Activated CD4-positive, alpha-beta T cell treated with anti-CD3 and anti-CD28 coated beads for 48 hours (primary cell): ENCODE measurements at regions not wholly inside any gene's neighbourhood (a gene's known extent, or its start where the extent isn't known, plus 50 kb on each side); places are given as distances from the start of the nearest gene placed in this dataset.
"Not testable (repeated sequence)": the region's sequence is repeated elsewhere in the genome, so short reads cannot be mapped to it uniquely, and the experiment has no call there.

Experiments
- DNase-seq: peaks from one replicate; pipeline ENCODE4 v3.0.0-alpha.2; 2020

GRCh38 chr6:22164236-22164635 is 132.6 kb downstream of the PRL start:
- no peak for DNase-seq

DNA sequence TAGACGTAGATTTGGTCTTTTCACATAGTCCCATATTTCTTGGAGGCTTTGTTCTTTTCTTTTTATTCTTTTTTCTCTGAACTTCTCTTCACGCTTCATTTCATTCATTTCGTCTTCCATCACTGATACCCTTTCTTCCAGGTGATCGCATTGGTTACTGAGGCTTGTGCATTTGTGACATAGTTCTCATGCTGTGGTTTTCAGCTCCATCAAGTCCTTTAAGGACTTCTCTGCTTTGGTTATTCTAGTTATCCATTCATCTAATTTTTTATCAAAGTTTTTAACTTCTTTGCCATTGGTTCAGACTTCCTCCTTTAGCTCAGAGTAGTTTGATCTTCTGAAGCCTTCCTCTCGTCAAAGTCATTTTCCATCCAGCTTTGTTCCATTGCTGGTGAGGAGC is 125.8 kb downstream of the PRL start:
- not testable (repeated sequence) for DNase-seq

DNA sequence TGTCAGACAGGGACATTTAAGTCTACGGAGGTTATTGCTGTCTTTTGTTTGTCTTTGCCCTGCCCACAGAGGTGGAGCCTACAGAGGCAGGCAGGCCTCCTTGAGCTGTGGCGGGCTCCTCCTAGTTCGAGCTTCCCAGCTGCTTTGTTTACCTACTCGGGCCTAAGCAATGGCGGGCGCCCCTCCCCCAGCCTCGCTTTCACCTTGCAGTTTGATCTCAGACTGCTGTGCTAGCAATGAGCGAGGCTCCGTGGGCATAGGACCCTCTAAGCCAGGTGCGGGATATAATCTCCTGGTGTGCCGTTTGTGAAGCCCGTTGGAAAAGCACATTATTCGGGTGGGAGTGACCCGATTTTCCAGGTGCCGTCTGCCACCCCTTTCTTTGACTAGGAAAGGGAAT is 125.0 kb downstream of the PRL start:
- not testable (repeated sequence) for DNase-seq

- DNase-seq = no peak
These were observed 123.5 kb downstream of the PRL start for GRCh38 chr6:22173311-22173710.

DNA sequence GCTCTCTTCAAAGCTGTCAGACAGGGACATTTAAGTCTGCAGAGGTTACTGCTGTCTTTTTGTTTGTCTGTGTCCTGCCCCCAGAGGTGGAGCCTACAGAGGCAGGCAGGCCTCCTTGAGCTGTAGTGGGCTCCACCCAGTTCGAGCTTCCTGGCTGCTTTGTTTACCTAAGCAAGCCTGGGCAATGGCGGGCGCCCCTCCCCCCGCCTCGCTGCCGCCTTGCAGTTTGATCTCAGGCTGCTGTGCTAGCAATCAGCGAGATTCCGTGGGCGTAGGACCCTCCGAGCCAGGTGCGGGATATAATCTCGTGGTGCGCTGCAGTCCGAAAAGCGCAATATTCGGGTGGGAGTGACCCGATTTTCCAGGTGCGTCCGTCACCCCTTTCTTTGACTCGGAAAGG is 116.6 kb downstream of the PRL start:
- not testable (repeated sequence) for DNase-seq

DNA sequence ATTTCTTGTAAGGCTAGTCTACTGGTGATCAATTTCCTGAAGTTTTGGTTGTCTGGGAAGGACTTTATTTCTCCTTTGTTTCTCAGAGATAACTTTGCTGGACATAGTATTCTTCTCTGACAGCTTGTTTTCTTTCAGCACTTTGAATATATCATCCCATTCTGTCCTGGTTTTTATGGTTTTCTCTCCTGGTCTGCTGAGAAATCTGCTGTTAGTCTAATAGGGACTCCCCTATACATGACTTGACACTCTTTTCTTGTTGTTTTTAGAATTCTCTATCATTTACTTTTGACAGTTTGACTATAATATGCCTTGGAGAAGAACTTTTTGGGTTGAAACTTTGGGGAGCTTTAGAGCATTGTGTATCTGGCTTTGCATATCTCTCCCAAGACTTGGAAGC is 112.5 kb downstream of the PRL start:
- no peak for DNase-seq

- no peak for DNase-seq
These were observed 106.9 kb downstream of the PRL start for GRCh38 chr6:22189946-22190345.

DNA sequence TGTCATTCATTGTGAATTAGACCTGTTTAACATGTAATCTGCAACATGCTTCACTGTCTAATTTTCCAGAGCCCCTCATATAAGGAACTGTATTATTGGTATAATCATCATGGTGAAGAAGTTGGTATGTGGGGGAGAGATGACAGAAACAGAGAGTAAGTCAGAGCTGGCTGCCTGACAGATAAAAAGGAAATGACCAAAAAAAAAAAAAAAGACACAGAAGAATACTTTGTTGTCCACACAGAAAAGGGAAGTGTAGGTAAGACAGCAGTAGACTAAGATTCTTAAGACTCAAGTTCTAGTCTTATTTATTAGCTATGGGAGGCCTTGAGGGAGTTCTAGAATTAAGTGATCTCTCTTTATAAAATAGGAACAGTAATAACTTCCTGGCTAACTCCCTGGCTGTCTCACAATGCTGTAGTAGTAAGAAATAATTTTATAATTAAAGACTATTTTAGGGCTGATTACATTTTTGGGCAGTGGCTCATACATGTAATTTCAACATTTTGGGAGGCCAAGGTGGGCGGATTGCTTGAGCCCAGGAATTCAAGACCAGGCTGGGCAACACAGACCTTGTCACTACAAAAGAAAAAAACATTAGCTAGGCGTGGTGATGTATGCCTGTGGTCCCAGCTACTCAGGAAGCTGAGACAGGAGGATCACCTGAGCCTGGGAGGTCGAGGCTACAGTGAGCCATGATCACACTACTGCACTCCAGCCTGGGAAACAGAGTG is 102.5 kb downstream of the PRL start:
- no peak for DNase-seq

- DNase-seq = no peak
These were observed 97.1 kb downstream of the PRL start for GRCh38 chr6:22199771-22200170.

DNA sequence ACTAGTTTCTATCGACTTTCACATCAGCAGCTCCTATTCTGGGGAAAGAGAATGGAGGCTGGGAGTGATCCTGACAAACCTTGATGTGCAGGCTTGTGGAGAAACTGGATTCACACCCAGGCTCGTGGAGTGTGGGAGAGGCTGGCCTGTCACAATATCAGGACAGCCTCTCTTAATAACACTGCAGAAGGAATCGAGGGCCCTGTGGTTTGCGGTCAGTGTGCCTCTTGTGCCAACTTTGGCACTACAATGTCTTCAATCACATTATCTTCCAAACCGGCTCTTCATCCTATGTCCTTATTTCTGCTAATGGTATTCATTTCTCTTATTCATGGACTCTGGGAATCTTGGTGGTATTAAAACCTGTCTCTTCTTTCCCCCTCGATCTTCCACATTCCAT is 92.7 kb downstream of the PRL start:
- no peak for DNase-seq

GRCh38 chr6:22205266-22205665 is 91.6 kb downstream of the PRL start:
- DNase-seq = no peak

GRCh38 chr6:22206106-22206505 is 90.7 kb downstream of the PRL start:
- DNase-seq = no peak

DNA sequence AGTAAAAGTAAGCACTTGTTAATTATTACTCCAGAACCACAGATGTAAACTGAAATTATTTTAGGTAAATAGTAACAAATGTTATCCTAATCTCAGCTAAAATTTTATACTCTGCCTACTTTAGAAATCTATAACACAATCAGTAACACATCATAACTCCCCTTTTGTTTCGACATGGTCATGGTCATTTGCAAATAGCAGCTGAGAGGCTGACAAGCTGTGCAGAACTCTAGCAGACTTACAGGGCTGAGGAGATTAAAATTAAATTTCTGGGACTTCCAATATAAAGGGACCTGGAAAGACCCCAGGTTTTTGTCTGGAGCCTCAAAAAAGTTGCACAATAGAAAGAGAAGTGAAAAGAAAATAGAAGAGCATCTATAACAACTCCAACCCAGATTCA is 88.8 kb downstream of the PRL start:
- DNase-seq = no peak

GRCh38 chr6:22214314-22214713 is 82.5 kb downstream of the PRL start:
- no peak for DNase-seq

- DNase-seq = not testable (repeated sequence)
These were observed 81.4 kb downstream of the PRL start for GRCh38 chr6:22215474-22215873.

GRCh38 chr6:22218410-22218809 is 78.4 kb downstream of the PRL start:
- no peak for DNase-seq

- DNase-seq = no peak
These were observed 76.9 kb downstream of the PRL start for GRCh38 chr6:22219925-22220324.

GRCh38 chr6:22221211-22221610 is 75.6 kb downstream of the PRL start:
- no peak for DNase-seq

- DNase-seq = no peak
These were observed 75.2 kb downstream of the PRL start for GRCh38 chr6:22221630-22222029.

DNA sequence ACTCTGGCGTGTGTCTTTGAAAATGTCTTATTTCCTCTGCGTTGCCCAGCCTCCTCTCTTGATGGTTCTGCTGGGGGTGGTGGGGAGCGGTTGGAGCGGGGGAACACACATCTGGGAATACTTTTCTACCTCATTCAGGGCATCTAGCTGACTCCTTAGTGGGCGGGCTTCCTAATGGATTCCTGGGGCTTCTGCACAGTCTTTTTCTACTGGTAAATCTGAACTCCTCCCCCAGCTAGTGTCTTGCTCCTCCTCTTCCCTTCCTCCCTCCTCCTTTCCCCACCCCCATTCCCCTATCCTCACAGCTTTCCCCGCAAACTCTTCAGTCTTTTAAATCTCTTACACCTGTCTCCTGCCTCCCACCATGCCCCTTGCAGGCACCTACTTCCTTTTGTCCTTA is 74.4 kb downstream of the PRL start:
- DNase-seq = no peak

GRCh38 chr6:22227824-22228610 is 68.8 kb downstream of the PRL start:
- DNase-seq = no peak

DNA sequence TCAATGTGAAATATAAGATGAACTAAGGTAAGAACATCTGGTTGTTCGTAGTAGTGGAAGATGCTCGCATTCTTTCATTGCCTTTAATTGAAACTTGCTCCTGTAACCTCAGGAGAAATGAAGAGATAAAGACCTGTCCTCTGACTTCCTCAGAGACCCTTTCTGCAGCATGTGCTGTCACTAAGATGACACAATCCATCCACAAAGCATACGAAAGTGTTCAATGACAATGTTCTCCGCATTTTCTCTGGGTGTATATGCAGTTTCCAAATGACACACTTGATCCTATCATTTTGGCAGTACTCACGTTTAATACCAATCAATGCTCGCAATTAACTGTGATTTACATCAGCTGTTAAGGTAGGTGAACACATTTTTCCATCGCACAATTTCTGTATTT is 65.8 kb downstream of the PRL start:
- no peak for DNase-seq

DNA sequence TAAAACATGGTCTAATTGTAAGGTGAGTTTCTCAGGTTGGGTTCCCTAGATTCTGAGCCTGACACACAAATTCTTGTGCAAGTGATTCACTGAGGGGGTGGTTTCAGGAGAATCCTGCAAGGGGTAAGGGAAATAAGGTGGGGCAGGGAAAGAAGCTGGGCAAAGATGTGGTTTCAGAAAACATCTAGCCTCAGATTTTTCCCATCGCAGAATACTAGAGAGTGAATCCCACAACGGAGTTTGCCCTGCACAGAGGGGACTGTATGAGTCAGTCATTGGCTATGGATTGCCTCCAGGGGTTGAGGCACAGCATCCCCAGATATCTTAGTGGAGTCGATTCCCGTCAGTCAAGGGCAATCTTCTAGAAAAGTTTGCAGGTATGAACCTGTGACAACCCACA is 65.2 kb downstream of the PRL start:
- no peak for DNase-seq

DNA sequence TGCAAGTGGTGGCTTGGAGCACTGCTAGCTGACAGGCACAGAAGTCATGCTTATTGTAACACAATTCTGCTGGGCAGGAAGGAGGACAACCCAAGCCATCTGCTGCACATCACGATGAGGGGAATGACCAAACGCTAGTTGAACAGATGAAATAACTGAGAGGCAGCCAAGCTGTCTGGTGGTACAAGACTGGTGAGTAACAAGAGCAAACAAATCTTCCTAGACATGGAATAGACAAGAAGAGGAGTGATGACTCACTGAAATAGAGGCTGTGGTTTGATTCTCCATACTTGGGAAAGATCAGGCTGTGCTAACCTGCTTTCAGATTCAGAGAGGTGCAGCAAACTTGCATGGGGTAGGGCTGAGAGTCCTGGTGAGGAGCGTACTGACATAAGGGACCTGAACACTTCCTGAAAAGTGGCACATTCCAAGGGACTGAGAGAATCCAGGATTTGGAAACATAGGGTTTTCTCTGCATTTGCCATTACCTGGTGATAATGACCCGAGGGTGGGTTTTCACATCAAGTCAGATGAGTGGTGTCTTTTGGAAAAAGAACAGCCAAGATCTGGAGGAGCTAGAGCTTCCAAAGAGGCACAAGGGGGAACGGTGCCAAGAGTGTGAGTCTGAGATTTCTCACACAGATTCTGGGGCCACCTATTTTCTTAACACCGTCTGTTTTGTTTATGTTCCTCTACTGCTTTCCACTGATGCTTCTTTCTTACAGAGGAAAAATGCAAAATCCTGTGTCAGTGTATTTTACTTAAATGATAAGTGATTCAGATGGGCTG is 60.0 kb downstream of the PRL start:
- no peak for DNase-seq
